ENCODE measurements at regions not wholly inside any gene's neighbourhood (a gene's known extent, or its start where the extent isn't known, plus 50 kb on each side); places are given as distances from the start of the nearest gene placed in this dataset.

DNA sequence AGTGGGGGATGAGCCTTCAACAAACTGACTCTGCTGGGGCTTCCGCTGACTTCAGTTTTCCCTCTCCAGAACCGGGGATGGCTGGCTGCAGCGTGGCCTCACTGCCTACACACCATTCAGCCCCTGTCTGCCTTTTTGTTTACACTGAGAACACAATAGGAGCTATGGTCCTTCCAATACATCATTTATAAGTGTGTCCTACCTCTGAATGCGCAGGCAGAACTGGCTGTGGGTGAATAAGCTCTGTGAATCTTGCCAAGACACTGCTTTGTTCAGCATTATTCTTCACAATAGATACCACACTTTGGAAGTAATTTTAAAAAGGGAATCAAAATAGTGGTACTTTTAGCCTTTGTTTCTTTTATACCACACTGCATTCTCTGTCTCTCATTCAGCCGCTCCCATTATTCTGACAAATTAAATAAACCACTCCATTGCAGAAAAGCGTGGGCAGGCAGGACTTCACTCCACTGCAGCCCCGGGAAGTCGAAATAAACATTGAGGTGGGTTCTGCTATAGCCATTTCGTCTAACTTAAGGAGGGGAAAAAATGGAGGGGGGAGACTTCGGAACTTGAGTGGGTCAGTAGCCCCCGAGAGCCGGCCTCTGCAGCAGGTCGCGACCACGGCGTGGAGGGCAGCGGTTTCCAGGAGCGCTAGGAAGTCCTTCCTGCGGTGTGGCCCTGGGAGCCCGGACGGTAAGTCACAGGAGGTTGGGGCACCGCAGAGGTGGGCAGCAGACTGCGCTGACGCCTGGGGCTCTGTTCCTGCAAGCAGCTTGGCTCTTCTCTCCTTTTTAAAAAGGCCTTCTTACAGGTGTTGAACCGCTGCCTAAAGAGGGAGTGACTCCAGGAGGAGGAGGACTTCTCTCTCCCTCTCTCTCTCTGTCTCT is 94.8 kb upstream of the SOX1 start:
- DNase-seq = no peak

DNA sequence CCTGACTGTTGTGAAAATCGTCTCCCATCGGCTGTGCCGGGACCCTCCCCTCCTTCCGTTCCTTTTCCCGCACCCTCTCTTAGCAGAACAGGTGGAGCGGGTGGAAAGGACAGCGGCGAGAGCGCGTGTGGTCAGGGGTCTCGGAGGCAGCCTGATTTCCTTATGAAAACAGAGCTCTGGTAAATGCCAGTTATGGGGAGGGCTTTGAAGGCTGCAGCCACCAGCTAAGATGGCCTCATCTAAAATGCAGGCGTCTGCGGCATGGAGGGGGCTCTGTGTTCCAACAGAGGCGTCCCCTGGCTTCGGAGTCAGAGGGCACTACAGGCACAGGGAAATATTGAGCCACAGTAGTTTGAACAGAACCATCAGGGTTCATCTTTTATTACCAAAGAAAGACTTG is 93.8 kb upstream of the SOX1 start:
- DNase-seq = no peak

DNA sequence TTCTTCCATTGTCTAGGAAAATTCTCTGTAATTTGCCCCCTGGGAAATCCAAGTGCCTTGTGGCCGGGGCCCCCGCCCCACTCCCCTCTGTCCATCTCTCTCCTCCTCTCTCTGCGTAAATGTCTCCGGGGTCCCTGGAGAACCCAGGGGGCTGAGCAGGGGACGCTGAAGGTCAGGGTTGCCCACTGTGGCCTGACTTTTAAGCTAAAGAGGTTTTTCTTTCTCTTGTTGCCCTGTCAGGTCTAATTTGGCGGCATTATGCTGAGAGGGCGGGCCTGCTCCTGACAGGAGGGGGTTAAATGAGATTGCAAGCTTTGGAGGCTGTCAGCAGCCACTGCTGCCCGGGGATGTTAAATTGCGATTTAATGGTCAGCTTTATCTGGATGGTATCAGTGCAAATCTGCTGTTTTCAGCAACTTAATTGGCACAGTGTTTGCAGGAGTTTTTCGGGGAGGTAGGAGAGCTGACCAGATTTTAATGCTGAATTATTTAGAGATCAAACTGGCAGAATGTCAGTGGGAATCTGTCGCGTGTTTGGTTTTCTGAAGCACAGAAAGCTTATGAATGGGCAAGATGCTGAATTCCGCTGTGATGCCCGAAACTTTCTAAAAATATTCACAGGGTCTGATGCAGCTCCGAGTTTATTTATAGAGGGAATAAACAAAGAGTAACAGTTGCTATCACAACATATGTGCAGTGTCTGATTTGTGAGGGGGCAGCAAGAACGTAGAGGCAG is 93.2 kb upstream of the SOX1 start:
- no peak for DNase-seq

DNA sequence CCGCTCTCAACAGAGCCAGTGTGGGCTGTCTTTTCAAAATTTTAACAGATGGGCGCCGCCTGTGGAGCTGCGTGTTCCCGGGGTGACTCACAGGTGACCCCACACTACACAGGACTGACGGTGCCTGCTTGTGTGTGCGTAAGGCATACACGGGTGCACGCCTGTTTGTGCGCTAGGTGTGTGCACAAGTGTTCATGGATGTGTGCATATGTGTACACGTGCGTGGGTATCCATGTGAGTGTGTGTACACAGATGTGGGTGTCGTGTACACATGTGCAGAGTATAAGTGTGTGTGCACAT is 92.7 kb upstream of the SOX1 start:
- no peak for DNase-seq

- DNase-seq = no peak
Observed at GRCh38 chr13:111975539-111976473, 91.1 kb upstream of the SOX1 start.

- no peak for DNase-seq
Observed at GRCh38 chr13:111976474-111977178, 90.3 kb upstream of the SOX1 start.

DNA sequence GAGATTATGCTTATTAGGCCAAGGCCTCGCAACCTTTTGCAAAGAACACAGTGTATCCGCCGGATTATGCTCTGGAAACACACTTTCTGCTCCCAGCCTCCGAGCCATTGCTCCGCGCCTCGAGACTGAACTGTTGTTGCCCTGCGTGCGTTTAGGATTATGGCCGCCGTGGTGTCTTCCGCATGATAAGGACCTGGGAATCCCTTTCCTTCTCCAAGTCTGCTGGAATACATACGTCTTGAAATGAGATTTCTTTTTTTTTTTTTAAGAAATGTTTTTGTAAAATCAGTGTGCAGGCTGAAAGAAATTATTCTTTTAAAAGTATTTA is 89.8 kb upstream of the SOX1 start:
- DNase-seq = no peak

DNA sequence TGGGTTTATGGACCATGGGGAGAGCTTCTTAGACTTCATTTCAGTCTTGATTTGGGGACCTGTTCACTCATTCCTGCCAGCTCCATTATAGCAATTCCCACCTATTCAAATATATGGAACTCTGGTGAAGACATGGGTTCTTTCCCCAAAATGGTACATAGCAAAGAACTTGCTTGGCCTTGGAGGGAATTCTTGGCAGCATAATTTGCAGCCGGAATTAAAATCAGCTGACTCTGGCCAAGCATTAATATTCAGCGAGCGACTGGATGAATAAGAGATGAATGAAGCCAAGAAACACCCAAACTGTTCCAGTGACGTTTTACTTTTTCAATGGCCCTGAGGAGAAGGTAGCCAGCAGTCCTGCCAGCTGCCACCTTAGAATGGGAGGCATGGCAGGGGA is 88.4 kb upstream of the SOX1 start:
- no peak for DNase-seq

DNA sequence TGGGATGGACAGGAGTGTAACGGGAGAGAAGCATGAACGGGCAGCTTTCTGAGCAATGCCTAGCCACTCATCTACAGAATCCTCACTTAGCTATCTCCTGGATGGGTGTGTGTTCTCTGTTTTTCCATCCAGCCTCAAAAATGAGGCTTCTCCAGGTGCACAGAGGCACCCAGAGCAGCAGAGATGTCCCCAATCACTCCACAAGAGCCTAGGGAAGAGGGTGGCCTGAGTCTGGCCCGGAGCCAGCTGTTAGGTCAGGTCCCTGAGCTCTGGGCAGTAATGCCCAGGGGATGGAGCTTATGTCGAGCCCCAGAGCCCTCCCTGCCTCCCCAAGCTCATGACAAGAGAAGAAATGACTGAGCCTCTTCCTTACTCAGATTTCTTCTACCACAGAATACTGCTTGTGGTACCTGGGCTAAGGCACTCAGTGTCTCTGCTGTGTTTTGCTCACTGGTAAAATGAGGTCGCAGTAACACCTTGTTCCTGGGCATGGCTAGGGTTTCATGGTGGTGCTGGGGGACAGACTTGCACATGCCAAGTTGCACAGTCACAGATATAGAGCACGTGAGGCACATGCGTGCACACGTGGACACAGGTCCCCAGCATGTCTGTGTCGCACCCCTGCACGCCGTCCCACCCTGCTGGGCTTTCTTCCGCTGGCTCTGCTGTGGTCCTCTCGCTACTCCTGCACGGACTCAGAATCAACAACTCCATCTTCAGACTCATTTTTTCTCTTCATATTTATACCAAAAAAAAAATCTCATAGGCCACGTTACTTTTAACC is 86.6 kb upstream of the SOX1 start:
- no peak for DNase-seq

DNA sequence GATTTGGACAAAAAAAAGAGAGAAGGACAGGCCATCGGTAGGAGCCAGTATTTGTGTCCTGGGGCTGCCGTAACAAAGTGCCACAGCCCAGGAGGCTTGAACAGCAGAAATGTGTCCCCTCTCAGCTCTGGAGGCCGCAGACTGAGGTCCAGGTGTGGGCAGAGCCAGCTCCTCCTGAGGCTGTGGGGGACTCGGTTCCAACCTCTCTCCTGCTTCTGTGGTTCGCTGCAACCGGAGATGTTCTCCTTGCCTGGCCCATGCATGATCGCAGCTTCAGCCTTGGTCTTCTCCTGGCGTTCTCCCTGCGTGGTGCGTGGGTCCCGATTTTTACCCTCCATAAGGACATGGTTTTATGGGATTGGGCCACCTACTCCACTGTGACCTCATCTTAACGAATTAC is 85.9 kb upstream of the SOX1 start:
- DNase-seq = no peak

DNA sequence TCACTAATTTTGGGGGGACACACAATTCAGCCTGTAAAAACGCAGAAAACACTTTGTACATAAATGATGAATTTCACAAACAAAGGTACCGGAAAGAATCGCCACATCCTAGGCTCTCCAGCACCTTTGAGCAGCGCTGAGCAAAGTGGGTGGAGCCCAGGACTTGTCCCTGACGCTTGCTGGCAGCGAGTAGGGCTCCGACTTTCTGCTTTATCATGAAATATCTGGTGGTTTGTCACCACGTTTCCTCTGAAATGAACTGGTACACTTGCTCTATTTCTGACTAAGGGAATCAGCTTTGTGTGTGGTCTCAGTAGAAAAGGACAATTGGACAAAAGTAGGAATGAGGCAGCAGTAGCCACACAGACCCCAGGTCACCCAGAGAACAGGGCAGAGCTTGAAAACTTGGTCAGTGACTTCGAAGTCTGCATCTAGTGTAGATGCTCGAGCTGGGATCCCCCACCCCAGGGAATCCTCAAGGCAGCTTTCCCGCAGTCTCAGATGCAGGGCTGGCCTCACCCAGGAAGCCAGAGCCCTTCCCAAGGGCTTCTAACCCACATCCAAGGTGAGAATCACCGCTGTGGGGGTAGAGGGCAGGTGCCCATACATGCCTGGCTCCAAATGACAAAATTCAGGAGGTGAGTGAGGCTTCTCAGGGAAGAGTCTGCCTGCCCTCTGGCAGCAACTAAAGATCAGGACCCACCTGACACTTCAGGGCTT is 85.3 kb upstream of the SOX1 start:
- no peak for DNase-seq

GRCh38 chr13:111984349-111984748 is 82.6 kb upstream of the SOX1 start:
- DNase-seq = no peak

DNA sequence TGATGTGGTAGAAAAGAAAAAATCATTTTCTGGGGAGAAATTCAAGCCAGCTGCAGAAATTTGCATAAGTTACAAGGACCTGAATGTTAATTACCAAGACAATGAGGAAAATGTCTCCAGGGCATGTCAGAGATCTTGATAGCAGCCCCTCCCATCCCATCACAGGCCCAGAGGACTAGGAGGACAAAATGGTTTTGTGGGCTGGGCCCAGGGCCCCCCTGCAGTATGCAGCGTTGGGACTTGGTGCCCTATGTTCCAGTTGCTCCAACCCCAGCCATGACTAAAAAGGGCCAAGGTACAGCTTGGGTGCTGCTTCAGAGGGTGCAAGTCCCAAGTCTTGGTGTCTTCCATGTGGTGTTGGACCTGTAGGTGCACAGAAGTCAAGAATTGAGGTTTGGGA is 76.6 kb upstream of the SOX1 start:
- DNase-seq = no peak

GRCh38 chr13:111992911-111993310 is 74.0 kb upstream of the SOX1 start:
- DNase-seq = no peak

DNA sequence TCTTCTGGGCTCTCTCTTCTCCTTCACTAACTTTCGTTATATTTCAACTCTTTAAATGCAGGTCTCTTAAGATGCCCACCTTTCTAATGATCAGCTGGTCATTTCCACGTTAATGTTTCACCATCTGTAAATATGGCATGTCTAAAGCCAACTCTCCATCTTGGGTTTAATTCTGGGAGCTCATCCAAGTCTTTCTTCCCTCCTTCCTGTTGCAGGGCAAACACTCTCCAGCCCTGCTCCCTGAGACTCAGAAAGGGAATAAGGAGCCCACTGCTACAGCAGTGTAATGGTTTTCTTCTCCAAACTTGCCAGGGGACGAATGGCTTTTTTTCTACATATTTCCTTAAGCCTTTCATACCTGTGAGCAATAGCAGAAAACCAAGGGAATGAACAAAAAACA is 73.3 kb upstream of the SOX1 start:
- DNase-seq = no peak

GRCh38 chr13:111994578-111994977 is 72.4 kb upstream of the SOX1 start:
- DNase-seq = no peak

GRCh38 chr13:111999352-111999751 is 67.6 kb upstream of the SOX1 start:
- no peak for DNase-seq

GRCh38 chr13:112000888-112001287 is 66.1 kb upstream of the SOX1 start:
- DNase-seq = no peak

GRCh38 chr13:112001571-112001970 is 65.4 kb upstream of the SOX1 start:
- no peak for DNase-seq

GRCh38 chr13:112003396-112003795 is 63.6 kb upstream of the SOX1 start:
- no peak for DNase-seq

GRCh38 chr13:112003941-112004340 is 63.0 kb upstream of the SOX1 start:
- no peak for DNase-seq

Data from inflammatory macrophage treated with lipopolysaccharide for 4 hours (primary cell).